ENCODE measurements at regions not wholly inside any gene's neighbourhood (a gene's known extent, or its start where the extent isn't known, plus 50 kb on each side); places are given as distances from the start of the nearest gene placed in this dataset.

DNA sequence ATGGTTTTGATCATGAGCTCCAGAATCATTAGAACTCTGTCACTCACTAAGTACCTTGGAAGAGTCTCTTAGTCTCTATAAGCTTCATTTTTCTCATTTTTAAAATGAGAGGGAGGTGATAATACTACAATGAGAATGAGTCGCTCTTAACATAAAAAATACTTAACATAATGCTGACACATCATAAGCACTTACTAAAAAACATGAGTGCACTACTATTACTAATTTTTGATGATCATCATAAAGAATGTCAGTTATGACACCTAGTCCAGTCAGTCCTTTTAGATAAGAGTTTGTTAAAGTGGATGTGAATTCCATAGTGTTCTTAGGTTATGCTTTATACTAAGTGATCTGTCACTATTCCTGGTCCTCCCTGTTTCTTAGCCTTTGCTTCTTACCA is 200.4 kb upstream of the SLC24A2 start:
- Histone ChIP-seq H3K27ac (ENCODE audit: extremely low read depth, low read depth, low read length) (no peak overlapping the region), H3K4me3 (ENCODE audit: low read depth, low read length) (no peak overlapping the region), H3K4me1 (ENCODE audit: control insufficient read depth, insufficient read depth, low read length) (no peaks in the 10 kb centered on the region), H3K36me3 (ENCODE audit: control insufficient read depth in 2 of 2, insufficient read depth in 1 of 2, low read length in 2 of 2) (no peaks in the 10 kb centered on the region), H3K9me3 (ENCODE audit: control insufficient read depth, insufficient read depth, low read depth, low read length) (no peaks in the 10 kb centered on the region)
- ChIA-PET CTCF (interaction anchor here (0.5 to 0.7 kb wide), 3 partner anchors 35 to 1196 kb away, joined by 3 to 4 read pairs (median 3); no protein-coding TSS in a partner anchor), POLR2A (no interaction called here)
- no peak for TF ChIP-seq GFI1B (tag by site-specific recombination; IDR thresholded peaks at IDR 0.05)
- no peak for TF ChIP-seq ZNF157 (tag by site-specific recombination; IDR thresholded peaks at IDR 0.05)
- no peak for TF ChIP-seq ZNF624 (tag by site-specific recombination; IDR thresholded peaks at IDR 0.05)
- no peak for TF ChIP-seq ZNF529 (tag by site-specific recombination; IDR thresholded peaks at IDR 0.05; ENCODE audit: insufficient replicate concordance)
- TF ChIP-seq, protein P1, sequence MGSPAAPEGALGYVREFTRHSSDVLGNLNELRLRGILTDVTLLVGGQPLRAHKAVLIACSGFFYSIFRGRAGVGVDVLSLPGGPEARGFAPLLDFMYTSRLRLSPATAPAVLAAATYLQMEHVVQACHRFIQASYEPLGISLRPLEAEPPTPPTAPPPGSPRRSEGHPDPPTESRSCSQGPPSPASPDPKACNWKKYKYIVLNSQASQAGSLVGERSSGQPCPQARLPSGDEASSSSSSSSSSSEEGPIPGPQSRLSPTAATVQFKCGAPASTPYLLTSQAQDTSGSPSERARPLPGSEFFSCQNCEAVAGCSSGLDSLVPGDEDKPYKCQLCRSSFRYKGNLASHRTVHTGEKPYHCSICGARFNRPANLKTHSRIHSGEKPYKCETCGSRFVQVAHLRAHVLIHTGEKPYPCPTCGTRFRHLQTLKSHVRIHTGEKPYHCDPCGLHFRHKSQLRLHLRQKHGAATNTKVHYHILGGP (tag by site-specific recombination; IDR thresholded peaks at IDR 0.05): no peak
- no peak for TF ChIP-seq ZFP37 (tag by site-specific recombination; IDR thresholded peaks at IDR 0.05)
- TF ChIP-seq ZNF341 (tag by site-specific recombination; IDR thresholded peaks at IDR 0.05; ENCODE audit: low read depth): no peak
- no peak for TF ChIP-seq ZNF16 (tag by site-specific recombination; IDR thresholded peaks at IDR 0.05; ENCODE audit: low read depth)
- TF ChIP-seq ZNF324 (tag by site-specific recombination; IDR thresholded peaks at IDR 0.05): no peak
- TF ChIP-seq ZNF146 (tag by site-specific recombination; IDR thresholded peaks at IDR 0.05): no peak
- no peak for TF ChIP-seq ZNF701 (tag by site-specific recombination; IDR thresholded peaks at IDR 0.05)
- no peak for TF ChIP-seq ZNF133 (tag by site-specific recombination; IDR thresholded peaks at IDR 0.05)
- TF ChIP-seq ELK4 (IDR thresholded peaks at IDR 0.05; ENCODE audit: borderline replicate concordance, low read depth, low read length): no peak

GRCh38 chr9:19988281-19988680 is 199.4 kb upstream of the SLC24A2 start:
- POLR2A ChIA-PET: no interaction called here

More at GRCh38 chr9:19988281-19988680, 199.4 kb upstream of the SLC24A2 start:
- no peak overlapping the region for H3K27ac ChIP-seq (ENCODE audit: extremely low read depth, low read depth, low read length)
- no peaks in the 10 kb centered on the region for H3K4me1 ChIP-seq (ENCODE audit: control insufficient read depth, insufficient read depth, low read length)
- CTCF ChIA-PET: no interaction called here
- H3K4me3 ChIP-seq (ENCODE audit: low read depth, low read length): no peak overlapping the region
- H3K9me3 ChIP-seq (ENCODE audit: control insufficient read depth, insufficient read depth, low read depth, low read length): no peaks in the 10 kb centered on the region
- TF ChIP-seq ZNF133 (tag by site-specific recombination; IDR thresholded peaks at IDR 0.05): no peak
- TF ChIP-seq ZNF324 (tag by site-specific recombination; IDR thresholded peaks at IDR 0.05): no peak
- no peak for TF ChIP-seq ZNF501 (tag by site-specific recombination; IDR thresholded peaks at IDR 0.05)
- TF ChIP-seq BCL11B (tag by site-specific recombination; IDR thresholded peaks at IDR 0.05; ENCODE audit: low read depth): no peak
- TF ChIP-seq ZNF211 (tag by site-specific recombination; IDR thresholded peaks at IDR 0.05; ENCODE audit: low read depth): no peak
- no peak for TF ChIP-seq SP2 (tag by site-specific recombination; IDR thresholded peaks at IDR 0.05)
- TF ChIP-seq ZNF148 (tag by site-specific recombination; IDR thresholded peaks at IDR 0.05; ENCODE audit: borderline replicate concordance): no peak
- no peak for TF ChIP-seq ELK4 (IDR thresholded peaks at IDR 0.05; ENCODE audit: borderline replicate concordance, low read depth, low read length)
- no peak for TF ChIP-seq ZNF221 (tag by site-specific recombination; IDR thresholded peaks at IDR 0.05; ENCODE audit: borderline replicate concordance)
- TF ChIP-seq ZBTB8A (tag by site-specific recombination; IDR thresholded peaks at IDR 0.05): no peak
- no peak for TF ChIP-seq ZBTB49 (tag by site-specific recombination; IDR thresholded peaks at IDR 0.05; ENCODE audit: low read depth)
- no peak for TF ChIP-seq ZNF112 (tag by site-specific recombination; IDR thresholded peaks at IDR 0.05)
- H3K36me3 ChIP-seq (ENCODE audit: control insufficient read depth in 2 of 2, insufficient read depth in 1 of 2, low read length in 2 of 2): no peaks in the 10 kb centered on the region

Measured in HEK293 (cell line).